Lung (tissue), 11 donors: ENCODE measurements at regions not wholly inside any gene's neighbourhood (a gene's known extent, or its start where the extent isn't known, plus 50 kb on each side); places are given as distances from the start of the nearest gene placed in this dataset.

Experiments used
- ATAC-seq: fragments of 200-7000 bp; cut with Tn5 transposase; one replicate; pipeline ENCODE4 v1.9.1; 2020; ENCODE audit warnings: moderate number of reproducible peaks; ENCODE audit not compliant: insufficient read depth, low FRiP score
- DNase-seq, 3 donors: peaks; one replicate each; pipeline ENCODE4 v3.0.0-alpha.2; 2013 to 2017
- H3K27ac ChIP-seq, 2 donors: one replicate each; pipeline ENCODE4 v1.5.1; 2013; ENCODE audit warnings: mild to moderate bottlenecking in 2 of 2, moderate library complexity in 2 of 2, control low read depth in 1 of 2, inconsistent platforms in 1 of 2, low read depth in 1 of 2, low read length in 1 of 2
- H3K27me3 ChIP-seq, 3 donors: one replicate each; pipeline ENCODE4 v1.5.1; 2013; ENCODE audit warnings: low read length in 2 of 3; ENCODE audit not compliant: control insufficient read depth in 3 of 3, insufficient read depth in 3 of 3
- H3K36me3 ChIP-seq, 4 donors: one replicate each; pipeline ENCODE4 v1.5.1; 2013; ENCODE audit warnings: low read length in 4 of 4, mild to moderate bottlenecking in 1 of 4, moderate library complexity in 1 of 4; ENCODE audit not compliant: control insufficient read depth in 4 of 4, insufficient read depth in 4 of 4
- H3K4me1 ChIP-seq, 5 donors: one replicate each; pipeline ENCODE4 v1.5.1; 2013; ENCODE audit warnings: low read length in 5 of 5, mild to moderate bottlenecking in 2 of 5, moderate library complexity in 1 of 5; ENCODE audit not compliant: control insufficient read depth in 5 of 5, insufficient read depth in 5 of 5
- H3K4me3 ChIP-seq: one replicate; pipeline ENCODE4 v1.5.1; 2013; ENCODE audit warnings: mild to moderate bottlenecking, control low read depth, moderate library complexity
- H3K9ac ChIP-seq, 2 donors: one replicate each; pipeline ENCODE4 v1.5.1; 2013; ENCODE audit warnings: low read length in 2 of 2, control low read depth in 1 of 2; ENCODE audit not compliant: insufficient read depth in 1 of 2
- H3K9me3 ChIP-seq, 4 donors: one replicate each; pipeline ENCODE4 v1.5.1; 2013; ENCODE audit warnings: low read length in 3 of 4, mild to moderate bottlenecking in 1 of 4, moderate library complexity in 1 of 4; ENCODE audit not compliant: control insufficient read depth in 4 of 4, insufficient read depth in 3 of 4
- WGBS, 2 donors: extraction: QIAGEN DNeasy Blood & Tissue Kit; methylation state at CpG; one replicate each; pipeline ENCODE4 v1.1.7; 2013; 5-methylcytosine and 5-hydroxymethylcytosine counted together
- TF ChIP-seq, protein P1 (sequence below): IDR thresholded peaks from 2 replicates; pipeline ENCODE4 v1.5.1; 2012; ENCODE audit warnings: mild to moderate bottlenecking; ENCODE audit errors: control extremely low read depth, extremely low read depth
- donor health status: control.
- donor health status: control.
- donor health status: Bipolar disorder and iron deficiency.
- donor health status: healthy.
- donor health status: DM: yes; HTN: yes; CAD: no.

DNA sequence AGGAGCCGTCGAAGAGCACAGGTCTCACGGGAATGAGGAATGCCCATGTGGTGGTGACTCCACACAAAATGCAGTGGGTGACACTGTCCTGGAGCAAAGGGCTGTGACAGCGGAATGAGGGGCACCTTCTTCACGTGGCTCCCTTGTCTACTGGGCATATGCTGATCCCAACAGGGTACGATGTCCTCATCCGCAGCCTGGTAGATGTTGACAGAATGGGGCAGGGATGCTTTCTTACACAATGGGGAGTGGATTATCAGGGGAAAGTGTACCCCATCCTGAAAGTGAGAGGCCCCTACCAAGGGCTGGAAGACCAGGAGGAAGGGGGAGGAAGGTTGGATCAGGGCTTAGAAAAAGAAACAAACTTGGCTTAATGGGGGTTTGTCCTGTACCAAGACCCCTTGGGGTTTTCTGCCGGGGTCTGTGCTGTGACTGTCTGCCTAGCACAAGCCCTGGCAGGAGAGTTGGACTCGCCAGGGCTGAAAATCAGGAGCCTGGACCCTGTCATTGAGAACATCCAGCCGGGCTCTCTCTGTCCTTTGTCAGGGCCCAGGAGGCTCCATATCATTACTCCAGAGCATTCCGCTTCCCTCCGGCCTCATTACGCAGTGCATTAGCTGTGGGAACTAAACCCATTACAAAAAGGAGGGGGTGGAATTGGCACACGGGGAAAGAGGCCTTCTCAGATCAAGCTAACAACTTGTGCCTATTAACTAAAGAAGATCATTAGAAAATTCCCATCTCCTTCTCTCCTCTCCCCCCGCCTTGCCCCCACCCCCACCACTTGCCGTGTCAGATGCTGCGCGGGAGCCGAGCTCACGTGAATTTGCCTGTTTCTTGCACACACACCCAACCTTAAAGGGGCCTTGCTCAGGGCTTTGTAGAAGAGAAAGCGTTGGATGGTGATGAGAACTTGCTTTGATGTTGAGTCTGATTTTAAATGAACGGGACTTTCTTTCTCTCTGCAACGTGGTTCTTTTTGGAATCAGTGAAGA lies 171.8 kb upstream of the PARP11 start:
- no peak overlapping the region for H3K27ac ChIP-seq
- TF ChIP-seq, protein P1, sequence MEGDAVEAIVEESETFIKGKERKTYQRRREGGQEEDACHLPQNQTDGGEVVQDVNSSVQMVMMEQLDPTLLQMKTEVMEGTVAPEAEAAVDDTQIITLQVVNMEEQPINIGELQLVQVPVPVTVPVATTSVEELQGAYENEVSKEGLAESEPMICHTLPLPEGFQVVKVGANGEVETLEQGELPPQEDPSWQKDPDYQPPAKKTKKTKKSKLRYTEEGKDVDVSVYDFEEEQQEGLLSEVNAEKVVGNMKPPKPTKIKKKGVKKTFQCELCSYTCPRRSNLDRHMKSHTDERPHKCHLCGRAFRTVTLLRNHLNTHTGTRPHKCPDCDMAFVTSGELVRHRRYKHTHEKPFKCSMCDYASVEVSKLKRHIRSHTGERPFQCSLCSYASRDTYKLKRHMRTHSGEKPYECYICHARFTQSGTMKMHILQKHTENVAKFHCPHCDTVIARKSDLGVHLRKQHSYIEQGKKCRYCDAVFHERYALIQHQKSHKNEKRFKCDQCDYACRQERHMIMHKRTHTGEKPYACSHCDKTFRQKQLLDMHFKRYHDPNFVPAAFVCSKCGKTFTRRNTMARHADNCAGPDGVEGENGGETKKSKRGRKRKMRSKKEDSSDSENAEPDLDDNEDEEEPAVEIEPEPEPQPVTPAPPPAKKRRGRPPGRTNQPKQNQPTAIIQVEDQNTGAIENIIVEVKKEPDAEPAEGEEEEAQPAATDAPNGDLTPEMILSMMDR, result no peak
- DNase-seq (peak in 1 of 3 donors; percentile 44), ATAC-seq (no peak)
- H3K9ac ChIP-seq, result no peak overlapping the region
- H3K9me3 ChIP-seq, result no peaks in the 10 kb centered on the region
- no peaks in the 10 kb centered on the region for H3K36me3 ChIP-seq
- 88 to 92% methylated on average over 23 of the region's 23 CpGs for WGBS, 2 donors
- H3K4me1 ChIP-seq, result no peaks in the 10 kb centered on the region
- no peak overlapping the region for H3K4me3 ChIP-seq
- peaks cover 0 to 2% (median 0%) of the 10 kb centered on the region in 3 donors for H3K27me3 ChIP-seq

DNA sequence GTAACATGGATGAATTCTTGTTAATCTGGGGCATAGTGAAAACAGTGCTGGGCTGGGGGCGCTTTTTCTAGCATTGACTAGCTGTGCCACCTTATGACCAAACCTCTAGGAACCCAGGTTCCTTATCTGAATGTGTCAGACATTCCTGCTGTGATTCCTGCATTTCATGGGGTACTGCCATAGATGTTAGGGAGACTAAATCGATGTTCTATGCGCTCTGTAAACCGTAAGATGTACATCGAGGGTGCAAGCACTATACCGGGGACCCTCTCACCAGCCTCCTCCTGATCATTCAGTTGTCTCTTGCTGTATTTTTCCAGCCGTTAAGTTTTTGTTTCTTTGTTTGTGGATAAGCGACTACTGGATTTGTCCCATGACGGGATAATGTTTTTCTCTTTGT lies 170.9 kb upstream of the PARP11 start:
- Histone ChIP-seq H3K4me1 (no peaks in the 10 kb centered on the region), H3K4me3 (no peak overlapping the region), H3K9ac (no peak overlapping the region), H3K27ac (no peak overlapping the region), H3K9me3 (no peaks in the 10 kb centered on the region), H3K36me3 (no peaks in the 10 kb centered on the region), H3K27me3 (peaks cover 0 to 2% (median 0%) of the 10 kb centered on the region in 3 donors)
- no peak for ATAC-seq
- DNase-seq, result no peak
- TF ChIP-seq, protein P1, result no peak
- WGBS, 2 donors, result 96% methylated on average over 9 of the region's 9 CpGs

DNA sequence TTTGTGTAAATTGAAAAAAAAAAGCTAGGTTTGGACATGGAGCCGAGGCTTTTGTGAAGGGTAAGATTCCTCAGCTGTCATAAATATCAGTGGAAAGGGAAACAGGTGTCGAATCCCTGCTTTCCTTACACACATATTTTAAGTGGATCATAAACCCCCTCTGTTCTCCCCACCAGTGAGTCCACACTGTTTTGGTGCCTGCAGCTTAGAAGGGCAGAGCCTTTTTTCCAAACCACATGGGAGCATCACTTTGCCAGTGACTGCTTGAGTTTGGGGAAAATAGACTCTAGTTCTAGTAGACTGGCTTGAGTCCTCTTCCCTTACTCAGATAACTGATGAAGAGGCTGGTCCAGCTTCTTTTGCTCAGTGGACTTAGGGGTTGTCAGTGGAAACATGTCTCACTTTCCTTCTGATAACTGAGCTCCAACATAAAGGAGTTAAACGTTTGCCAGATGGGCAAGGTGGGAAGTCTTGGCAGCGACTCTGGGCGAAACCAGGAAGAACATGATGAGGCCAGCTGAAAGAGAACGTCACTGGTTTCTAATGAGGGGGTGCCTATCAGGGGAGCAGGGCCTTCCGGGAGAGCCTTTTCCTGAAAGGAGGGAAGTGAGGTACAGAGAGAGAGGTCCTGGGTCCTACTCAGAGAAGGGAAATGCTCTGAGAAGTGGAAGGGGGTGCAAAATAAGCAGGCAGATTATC lies 168.1 kb upstream of the PARP11 start:
- no peaks in the 10 kb centered on the region for H3K36me3 ChIP-seq
- H3K27ac ChIP-seq, result no peak overlapping the region
- H3K9me3 ChIP-seq, result no peaks in the 10 kb centered on the region
- 53 to 60% methylated on average over 7 of the region's 7 CpGs for WGBS, 2 donors
- H3K9ac ChIP-seq, result no peak overlapping the region
- no peak overlapping the region for H3K4me3 ChIP-seq
- DNase-seq (no peak), ATAC-seq (no peak)
- H3K27me3 ChIP-seq, result no peaks in the 10 kb centered on the region
- peaks cover 0 to 4% (median 0%) of the 10 kb centered on the region in 5 donors for H3K4me1 ChIP-seq
- TF ChIP-seq, protein P1, result no peak
